Body of pancreas (tissue), 4 donors: ENCODE measurements at regions not wholly inside any gene's neighbourhood (a gene's known extent, or its start where the extent isn't known, plus 50 kb on each side); places are given as distances from the start of the nearest gene placed in this dataset.

Experiments used
- ATAC-seq: fragments of 150-250 bp; one replicate; pipeline ENCODE4 v1.9.1; 2016
- DNase-seq, 4 donors: peaks; one replicate each; pipeline ENCODE4 v3.0.0-alpha.2; 2019
- H3K27ac ChIP-seq, 4 donors: fragments of 200-600 bp; sonication (generic); 1 replicate in 3 of 4; 2 replicates in 1 of 4; pipeline versions ENCODE4 v1.5.1 to v1.6.1; 2016 to 2019; ENCODE audit warnings: mild to moderate bottlenecking in 1 of 4, mixed read lengths in 1 of 4, moderate library complexity in 1 of 4
- H3K27me3 ChIP-seq, 2 donors: fragments of 200-600 bp; sonication (generic); one replicate each; pipeline ENCODE4 v1.6.0; 2016; ENCODE audit warnings: mild to moderate bottlenecking in 1 of 2
- H3K36me3 ChIP-seq, 2 donors: fragments of 200-600 bp; sonication (generic); replicated peaks in 1 of 2; 2 replicates each; pipeline ENCODE4 v1.5.1; 2016; ENCODE audit warnings: low read depth in 2 of 2; ENCODE audit not compliant: insufficient read depth in 1 of 2
- H3K4me1 ChIP-seq: fragments of 200-600 bp; sonication (generic); one replicate; pipeline ENCODE4 v1.6.0; 2016
- H3K4me3 ChIP-seq, 2 donors: fragments of 200-600 bp; sonication (generic); 1 replicate in 1 of 2; 2 replicates in 1 of 2; pipeline ENCODE4 v1.5.1; 2016 to 2019
- H3K9me3 ChIP-seq, 3 donors: fragments of 200-600 bp; sonication (generic); 1 replicate in 2 of 3; 2 replicates in 1 of 3; pipeline ENCODE4 v1.5.1; 2016
- POLR2A ChIP-seq, 3 donors: fragments of 450-650 bp; IDR thresholded peaks; one replicate each; pipeline ENCODE4 v1.6.1; 2016; ENCODE audit warnings: antibody characterized with exemption in 3 of 3, mild to moderate bottlenecking in 2 of 3
- WGBS, 2 donors: methylation state at CpG; one replicate each; pipeline ENCODE4 v1.1.5; 2017; 5-methylcytosine and 5-hydroxymethylcytosine counted together
- intact Hi-C: fragments of 100-400 bp; cut with DNase I; formaldehyde crosslinking; loops from one replicate; pipeline ENCODE4 v1.15.1; 2023
- TF ChIP-seq, protein P1 (sequence below), 7 experiments: fragments of 450-650 bp in 4 of 7; fragments of 200-600 bp in 3 of 7; sonication (generic) in 3 of 7; IDR thresholded peaks; one replicate each; pipeline ENCODE4 v1.5.1; 2016 to 2019; ENCODE audit warnings: antibody characterized with exemption in 7 of 7

GRCh38 chr7:128176696-128177095 lies 64.4 kb upstream of the LEP start:
- Histone ChIP-seq H3K9me3 (no peaks in the 10 kb centered on the region), H3K4me1 (no peaks in the 10 kb centered on the region), H3K36me3 (no peaks in the 10 kb centered on the region), H3K27me3 (no peaks in the 10 kb centered on the region), H3K27ac (no peak overlapping the region), H3K4me3 (no peak overlapping the region)
- TF ChIP-seq, protein P1, sequence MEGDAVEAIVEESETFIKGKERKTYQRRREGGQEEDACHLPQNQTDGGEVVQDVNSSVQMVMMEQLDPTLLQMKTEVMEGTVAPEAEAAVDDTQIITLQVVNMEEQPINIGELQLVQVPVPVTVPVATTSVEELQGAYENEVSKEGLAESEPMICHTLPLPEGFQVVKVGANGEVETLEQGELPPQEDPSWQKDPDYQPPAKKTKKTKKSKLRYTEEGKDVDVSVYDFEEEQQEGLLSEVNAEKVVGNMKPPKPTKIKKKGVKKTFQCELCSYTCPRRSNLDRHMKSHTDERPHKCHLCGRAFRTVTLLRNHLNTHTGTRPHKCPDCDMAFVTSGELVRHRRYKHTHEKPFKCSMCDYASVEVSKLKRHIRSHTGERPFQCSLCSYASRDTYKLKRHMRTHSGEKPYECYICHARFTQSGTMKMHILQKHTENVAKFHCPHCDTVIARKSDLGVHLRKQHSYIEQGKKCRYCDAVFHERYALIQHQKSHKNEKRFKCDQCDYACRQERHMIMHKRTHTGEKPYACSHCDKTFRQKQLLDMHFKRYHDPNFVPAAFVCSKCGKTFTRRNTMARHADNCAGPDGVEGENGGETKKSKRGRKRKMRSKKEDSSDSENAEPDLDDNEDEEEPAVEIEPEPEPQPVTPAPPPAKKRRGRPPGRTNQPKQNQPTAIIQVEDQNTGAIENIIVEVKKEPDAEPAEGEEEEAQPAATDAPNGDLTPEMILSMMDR (IDR thresholded peaks at IDR 0.05), result no peak
- TF ChIP-seq POLR2A (IDR thresholded peaks at IDR 0.05), result no peak
- DNase-seq (no peak), ATAC-seq (no peak)
- WGBS, 2 donors, result 70 to 74% methylated on average over 7 of the region's 7 CpGs
- intact Hi-C loops, result no loop called here

DNA sequence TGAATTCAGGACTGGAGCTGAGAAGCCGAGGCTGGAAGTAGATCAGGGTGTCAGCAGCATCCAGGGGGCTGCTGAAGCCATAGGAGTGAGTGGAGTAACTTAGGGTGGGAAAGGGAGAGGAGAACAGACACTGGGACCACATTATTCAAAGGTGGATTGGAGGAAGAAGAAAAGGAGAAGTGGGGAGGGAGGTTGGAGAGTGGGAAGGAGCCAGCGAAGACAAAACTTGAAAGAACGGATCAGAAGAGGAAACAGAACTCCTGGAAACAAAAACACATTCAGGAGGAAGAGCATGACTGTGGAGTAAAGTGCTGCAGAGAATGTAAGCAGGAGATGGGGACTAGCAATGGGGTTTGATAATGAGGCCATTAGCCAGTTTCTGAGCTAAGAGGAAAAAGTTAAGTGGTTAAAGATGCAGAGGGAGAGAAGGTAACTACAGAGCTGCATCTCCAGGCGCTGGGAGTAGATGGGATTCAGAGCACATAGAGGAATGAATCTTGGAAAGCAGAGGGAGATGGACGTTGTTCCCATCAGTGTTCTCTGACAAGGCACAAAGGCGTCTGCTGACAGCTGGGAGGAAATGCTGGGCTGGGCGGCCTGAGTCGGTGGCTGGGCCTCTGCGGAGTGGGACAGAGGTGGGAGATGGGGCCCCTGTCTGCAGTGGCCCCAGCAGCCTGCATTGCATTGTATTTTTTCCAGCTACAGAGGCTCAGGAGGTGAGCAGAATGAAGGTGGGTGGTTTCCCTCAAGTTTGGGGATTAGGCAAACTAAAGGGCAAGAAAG lies 63.1 kb upstream of the LEP start:
- TF ChIP-seq, protein P1 (IDR thresholded peaks at IDR 0.05), result no peak
- TF ChIP-seq POLR2A (IDR thresholded peaks at IDR 0.05), result no peak
- Histone ChIP-seq H3K9me3 (no peaks in the 10 kb centered on the region), H3K27ac (no peak overlapping the region), H3K36me3 (no peaks in the 10 kb centered on the region), H3K27me3 (no peaks in the 10 kb centered on the region), H3K4me1 (no peaks in the 10 kb centered on the region), H3K4me3 (no peak overlapping the region)
- intact Hi-C loops, result no loop called here
- DNase-seq (no peak), ATAC-seq (no peak)
- WGBS, 2 donors, result 65 to 67% methylated on average over 9 of the region's 9 CpGs

DNA sequence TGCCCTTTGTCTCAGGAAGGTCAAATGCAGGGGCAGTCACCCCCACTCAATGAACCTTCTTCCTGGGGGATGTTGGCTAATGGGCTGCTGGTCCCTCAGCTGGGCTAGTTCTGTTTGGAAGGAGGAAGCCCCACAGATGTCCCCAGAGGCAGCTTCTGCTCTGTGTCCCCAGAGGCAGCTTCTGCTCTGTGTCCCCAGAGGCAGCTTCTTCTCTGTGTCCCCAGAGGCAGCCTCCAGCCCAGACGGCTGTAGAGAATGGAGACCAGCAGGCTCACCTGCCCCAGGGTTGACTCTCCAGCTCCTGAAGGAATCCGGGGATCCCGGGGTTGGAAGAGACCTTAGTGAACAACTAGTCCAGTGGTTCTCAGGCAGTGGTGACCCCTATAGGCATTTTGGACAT lies 62.5 kb upstream of the LEP start:
- Histone ChIP-seq H3K9me3 (no peaks in the 10 kb centered on the region), H3K27me3 (no peaks in the 10 kb centered on the region), H3K27ac (no peak overlapping the region), H3K4me3 (no peak overlapping the region), H3K4me1 (no peaks in the 10 kb centered on the region), H3K36me3 (no peaks in the 10 kb centered on the region)
- DNase-seq, result no peak
- intact Hi-C loops, result no loop called here
- TF ChIP-seq, protein P1 (IDR thresholded peaks at IDR 0.05), result no peak
- TF ChIP-seq POLR2A (IDR thresholded peaks at IDR 0.05), result no peak
- 85 to 89% methylated on average over 3 of the region's 3 CpGs for WGBS, 2 donors
- no peak for ATAC-seq

DNA sequence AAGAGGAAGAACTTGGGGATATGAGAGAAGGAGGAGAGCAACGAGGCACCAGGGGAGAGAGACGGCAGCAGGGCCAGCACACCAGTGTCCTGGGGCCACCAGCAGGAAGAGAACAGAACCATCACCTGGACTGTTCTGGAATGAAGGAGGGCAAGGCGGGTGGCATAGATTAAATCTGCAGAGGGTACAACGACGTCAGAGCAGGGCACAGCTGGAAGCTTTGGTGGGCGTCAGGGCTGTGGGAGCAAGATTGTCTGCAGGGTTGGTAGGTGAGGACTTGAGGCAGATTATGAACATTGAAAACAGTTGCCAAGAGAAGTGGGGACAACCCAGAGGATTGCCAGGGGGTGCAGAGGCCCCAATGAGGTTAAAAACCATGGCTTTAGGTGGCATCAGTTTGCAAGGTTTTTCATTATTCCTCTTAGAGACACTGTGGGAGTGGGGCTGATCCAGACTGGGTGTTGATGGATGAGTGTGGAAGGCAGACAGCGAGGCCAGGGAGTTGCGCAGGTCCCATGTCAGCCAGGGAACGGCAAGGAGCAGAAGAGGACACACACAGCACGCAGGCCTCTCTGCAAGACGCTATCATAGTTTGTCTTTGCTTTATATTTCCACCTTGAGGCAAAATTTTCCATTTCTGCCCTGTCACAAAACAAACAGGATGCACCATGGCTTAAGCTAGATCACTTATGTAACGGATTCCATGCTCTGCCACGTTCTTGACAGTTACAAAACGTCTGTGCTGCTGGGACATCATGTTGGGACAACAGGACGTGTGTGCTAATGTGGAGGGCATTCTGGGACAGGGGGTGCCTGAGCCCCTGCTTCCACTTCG lies 52.5 kb upstream of the LEP start:
- Histone ChIP-seq H3K4me1 (no peaks in the 10 kb centered on the region), H3K9me3 (no peaks in the 10 kb centered on the region), H3K27me3 (no peaks in the 10 kb centered on the region), H3K27ac (no peak overlapping the region), H3K4me3 (no peak overlapping the region), H3K36me3 (no peaks in the 10 kb centered on the region)
- ATAC-seq (no peak), DNase-seq (no peak)
- TF ChIP-seq, protein P1 (IDR thresholded peaks at IDR 0.05), result no peak
- intact Hi-C loops, result no loop called here
- WGBS, 2 donors, result 61 to 69% methylated on average over 16 of the region's 16 CpGs
